ENCODE measurements at regions not wholly inside any gene's neighbourhood (a gene's known extent, or its start where the extent isn't known, plus 50 kb on each side); places are given as distances from the start of the nearest gene placed in this dataset.

DNA sequence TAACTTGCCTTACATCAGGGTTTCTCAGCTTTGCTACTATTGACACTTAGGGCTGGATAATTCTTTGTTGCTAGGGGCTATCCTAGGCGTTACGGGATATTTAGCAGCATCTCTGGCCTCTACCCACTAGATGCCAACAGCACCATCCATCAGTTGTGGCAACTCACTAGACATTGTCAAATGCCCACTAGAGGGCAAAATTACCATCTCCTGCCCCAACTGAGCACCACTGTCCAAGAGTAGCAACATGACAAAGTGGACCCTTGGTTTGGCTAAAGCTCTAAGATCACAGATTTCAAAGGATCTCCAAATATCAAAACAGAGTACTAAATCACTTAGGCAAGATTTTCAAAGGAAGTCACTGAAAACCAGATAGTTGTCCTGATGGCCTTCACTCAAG is 251.7 kb upstream of the TBX3 start:
- no peak overlapping the region for H2AFZ ChIP-seq (ENCODE audit: low read length)
- H3F3A ChIP-seq (ENCODE audit: insufficient read depth, low read length) = no peaks in the 10 kb centered on the region
- TF ChIP-seq EZH2 (IDR thresholded peaks at IDR 0.05; ENCODE audit: borderline replicate concordance, low read length) = no peak
- TF ChIP-seq, protein P1, sequence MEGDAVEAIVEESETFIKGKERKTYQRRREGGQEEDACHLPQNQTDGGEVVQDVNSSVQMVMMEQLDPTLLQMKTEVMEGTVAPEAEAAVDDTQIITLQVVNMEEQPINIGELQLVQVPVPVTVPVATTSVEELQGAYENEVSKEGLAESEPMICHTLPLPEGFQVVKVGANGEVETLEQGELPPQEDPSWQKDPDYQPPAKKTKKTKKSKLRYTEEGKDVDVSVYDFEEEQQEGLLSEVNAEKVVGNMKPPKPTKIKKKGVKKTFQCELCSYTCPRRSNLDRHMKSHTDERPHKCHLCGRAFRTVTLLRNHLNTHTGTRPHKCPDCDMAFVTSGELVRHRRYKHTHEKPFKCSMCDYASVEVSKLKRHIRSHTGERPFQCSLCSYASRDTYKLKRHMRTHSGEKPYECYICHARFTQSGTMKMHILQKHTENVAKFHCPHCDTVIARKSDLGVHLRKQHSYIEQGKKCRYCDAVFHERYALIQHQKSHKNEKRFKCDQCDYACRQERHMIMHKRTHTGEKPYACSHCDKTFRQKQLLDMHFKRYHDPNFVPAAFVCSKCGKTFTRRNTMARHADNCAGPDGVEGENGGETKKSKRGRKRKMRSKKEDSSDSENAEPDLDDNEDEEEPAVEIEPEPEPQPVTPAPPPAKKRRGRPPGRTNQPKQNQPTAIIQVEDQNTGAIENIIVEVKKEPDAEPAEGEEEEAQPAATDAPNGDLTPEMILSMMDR (IDR thresholded peaks at IDR 0.05; ENCODE audit: low read length) = peak; percentile 38; the same call in 1 of the 2 replicates
- H4K20me1 ChIP-seq (ENCODE audit: insufficient read depth, low read length) = no peaks in the 10 kb centered on the region
- no peak overlapping the region for H3K4me3 ChIP-seq (ENCODE audit: low read depth, low read length, poor library complexity, severe bottlenecking)
- H3K27me3 ChIP-seq (ENCODE audit: insufficient read depth, low read length) = no peaks in the 10 kb centered on the region
- H3K79me2 ChIP-seq (ENCODE audit: insufficient read depth, low read length) = no peaks in the 10 kb centered on the region
- no peaks in the 10 kb centered on the region for H3K9me2 ChIP-seq (ENCODE audit: low read depth, low read length)
- H3K4me2 ChIP-seq (ENCODE audit: low read length) = no peak overlapping the region
- no peak overlapping the region for H3K27ac ChIP-seq (ENCODE audit: low read depth, low read length, poor library complexity, severe bottlenecking)
- no peaks in the 10 kb centered on the region for H3K36me3 ChIP-seq (ENCODE audit: insufficient read depth, low read length)
- no peaks in the 10 kb centered on the region for H3K4me1 ChIP-seq (ENCODE audit: insufficient read depth, low read length, severe bottlenecking)
- H3K9ac ChIP-seq (ENCODE audit: low read length) = no peak overlapping the region
- H3K9me3 ChIP-seq (ENCODE audit: low read length) = no peaks in the 10 kb centered on the region

DNA sequence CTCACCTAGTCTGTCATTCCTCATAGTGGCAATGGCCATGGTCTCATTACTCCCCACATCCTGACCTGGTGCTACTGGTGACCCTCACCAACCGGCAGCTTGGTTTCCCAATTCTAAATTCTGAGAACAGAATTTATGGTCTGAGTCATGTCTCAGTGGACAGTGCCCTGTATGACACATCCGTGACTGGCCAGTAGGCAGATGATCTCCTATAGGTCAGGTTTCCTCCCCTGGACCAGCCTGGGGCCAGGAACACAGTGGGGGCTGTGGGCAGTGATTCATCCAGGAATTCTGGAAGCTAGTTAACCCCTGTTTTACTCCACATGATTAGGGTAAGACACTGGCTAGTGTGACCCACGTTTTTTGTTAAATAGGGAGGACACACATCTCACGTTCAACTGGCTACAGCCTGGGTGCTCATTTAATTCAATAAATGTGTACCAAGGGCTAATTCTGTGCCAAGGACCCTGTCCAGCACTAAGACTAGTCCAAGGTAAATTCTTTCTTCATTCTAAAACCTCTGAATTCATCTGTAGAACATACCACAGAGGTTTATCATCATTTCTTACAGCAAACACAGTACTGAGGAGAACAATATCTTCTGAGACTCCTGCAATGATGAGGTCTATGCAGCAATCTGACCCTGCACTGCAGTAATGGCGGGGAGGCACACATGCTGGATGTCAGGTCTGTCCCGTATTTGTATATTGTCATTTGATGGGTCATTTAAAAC is 249.6 kb upstream of the TBX3 start:
- Histone ChIP-seq H3F3A (ENCODE audit: insufficient read depth, low read length) (no peaks in the 10 kb centered on the region), H2AFZ (ENCODE audit: low read length) (no peak overlapping the region), H3K9me2 (ENCODE audit: low read depth, low read length) (no peaks in the 10 kb centered on the region), H3K9ac (ENCODE audit: low read length) (no peak overlapping the region), H3K4me2 (ENCODE audit: low read length) (no peak overlapping the region), H4K20me1 (ENCODE audit: insufficient read depth, low read length) (no peaks in the 10 kb centered on the region), H3K79me2 (ENCODE audit: insufficient read depth, low read length) (no peaks in the 10 kb centered on the region), H3K27ac (ENCODE audit: low read depth, low read length, poor library complexity, severe bottlenecking) (no peak overlapping the region), H3K4me1 (ENCODE audit: insufficient read depth, low read length, severe bottlenecking) (no peaks in the 10 kb centered on the region), H3K4me3 (ENCODE audit: low read depth, low read length, poor library complexity, severe bottlenecking) (no peak overlapping the region), H3K36me3 (ENCODE audit: insufficient read depth, low read length) (no peaks in the 10 kb centered on the region), H3K27me3 (ENCODE audit: insufficient read depth, low read length) (no peaks in the 10 kb centered on the region), H3K9me3 (ENCODE audit: low read length) (no peaks in the 10 kb centered on the region)
- no peak for TF ChIP-seq EZH2 (IDR thresholded peaks at IDR 0.05; ENCODE audit: borderline replicate concordance, low read length)
- TF ChIP-seq, protein P1 (IDR thresholded peaks at IDR 0.05; ENCODE audit: low read length) = no peak

DNA sequence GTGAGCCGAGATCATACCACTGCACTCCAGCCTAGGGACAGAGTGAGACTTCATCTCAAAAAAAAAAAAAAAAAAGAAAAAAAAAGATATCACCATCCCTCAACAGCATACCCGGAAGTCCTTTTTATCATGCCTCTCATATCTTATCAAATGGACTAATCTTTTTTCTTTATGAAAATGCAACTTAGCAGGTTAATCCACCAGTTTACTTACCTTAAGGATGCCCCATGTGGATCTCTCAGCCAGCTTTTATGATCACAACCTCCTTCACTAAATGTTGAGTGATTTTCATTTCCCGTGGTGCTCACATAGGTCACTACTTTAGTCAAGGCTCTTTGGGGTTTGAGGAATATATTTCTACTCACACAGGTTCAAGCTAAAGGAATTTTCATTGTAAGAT is 248.8 kb upstream of the TBX3 start:
- TF ChIP-seq EZH2 (IDR thresholded peaks at IDR 0.05; ENCODE audit: borderline replicate concordance, low read length) = no peak
- TF ChIP-seq, protein P1 (IDR thresholded peaks at IDR 0.05; ENCODE audit: low read length) = no peak
- Histone ChIP-seq H3K36me3 (ENCODE audit: insufficient read depth, low read length) (no peaks in the 10 kb centered on the region), H3K9me3 (ENCODE audit: low read length) (no peaks in the 10 kb centered on the region), H3K4me1 (ENCODE audit: insufficient read depth, low read length, severe bottlenecking) (no peaks in the 10 kb centered on the region), H3K79me2 (ENCODE audit: insufficient read depth, low read length) (no peaks in the 10 kb centered on the region), H3K27me3 (ENCODE audit: insufficient read depth, low read length) (no peaks in the 10 kb centered on the region), H3K27ac (ENCODE audit: low read depth, low read length, poor library complexity, severe bottlenecking) (no peak overlapping the region), H3F3A (ENCODE audit: insufficient read depth, low read length) (no peaks in the 10 kb centered on the region), H3K4me2 (ENCODE audit: low read length) (no peak overlapping the region), H3K9ac (ENCODE audit: low read length) (no peak overlapping the region), H3K9me2 (ENCODE audit: low read depth, low read length) (no peaks in the 10 kb centered on the region), H4K20me1 (ENCODE audit: insufficient read depth, low read length) (no peaks in the 10 kb centered on the region), H3K4me3 (ENCODE audit: low read depth, low read length, poor library complexity, severe bottlenecking) (no peak overlapping the region), H2AFZ (ENCODE audit: low read length) (no peak overlapping the region)

All from OCI-LY1 (cell line).